Amniotic stem cell (primary cell): ENCODE measurements at regions not wholly inside any gene's neighbourhood (a gene's known extent, or its start where the extent isn't known, plus 50 kb on each side); places are given as distances from the start of the nearest gene placed in this dataset.

Source experiments
- DNase-seq: peaks from one replicate; lab custom pipeline; 2025; lab: John Stamatoyannopoulos, UW

- DNase-seq, result no peak
Measured at GRCh38 chr18:39113790-39114189, 1548.2 kb upstream of the CELF4 start.

- DNase-seq, result no peak
Measured at GRCh38 chr18:39105104-39105503, 1539.5 kb upstream of the CELF4 start.

GRCh38 chr18:39072970-39073369 lies 1507.4 kb upstream of the CELF4 start:
- DNase-seq, result no peak

GRCh38 chr18:39062426-39062825 lies 1496.8 kb upstream of the CELF4 start:
- DNase-seq, result no peak

GRCh38 chr18:39058386-39059000 lies 1492.9 kb upstream of the CELF4 start:
- no peak for DNase-seq

GRCh38 chr18:39057423-39058064 lies 1491.9 kb upstream of the CELF4 start:
- no peak for DNase-seq

GRCh38 chr18:39053571-39053970 lies 1488.0 kb upstream of the CELF4 start:
- DNase-seq, result no peak

GRCh38 chr18:39051013-39051412 lies 1485.4 kb upstream of the CELF4 start:
- no peak for DNase-seq

- DNase-seq, result no peak
Measured at GRCh38 chr18:39039813-39040212, 1474.2 kb upstream of the CELF4 start.

- DNase-seq, result no peak
Measured at GRCh38 chr18:39037925-39038324, 1472.3 kb upstream of the CELF4 start.

- DNase-seq, result no peak
Measured at GRCh38 chr18:39033312-39033711, 1467.7 kb upstream of the CELF4 start.

GRCh38 chr18:39031647-39032046 lies 1466.0 kb upstream of the CELF4 start:
- no peak for DNase-seq

GRCh38 chr18:39030124-39030655 lies 1464.6 kb upstream of the CELF4 start:
- DNase-seq, result no peak

GRCh38 chr18:39025531-39025930 lies 1459.9 kb upstream of the CELF4 start:
- no peak for DNase-seq

GRCh38 chr18:39019989-39020388 lies 1454.4 kb upstream of the CELF4 start:
- no peak for DNase-seq

GRCh38 chr18:39007031-39007902 lies 1441.7 kb upstream of the CELF4 start:
- no peak for DNase-seq

GRCh38 chr18:38996056-38996455 lies 1430.5 kb upstream of the CELF4 start:
- DNase-seq, result no peak

- DNase-seq, result no peak
Measured at GRCh38 chr18:38993342-38993741, 1427.7 kb upstream of the CELF4 start.

GRCh38 chr18:38984968-38985367 lies 1419.4 kb upstream of the CELF4 start:
- no peak for DNase-seq

GRCh38 chr18:38982072-38982471 lies 1416.5 kb upstream of the CELF4 start:
- DNase-seq, result no peak

GRCh38 chr18:38981389-38981788 lies 1415.8 kb upstream of the CELF4 start:
- no peak for DNase-seq

GRCh38 chr18:38980420-38980819 lies 1414.8 kb upstream of the CELF4 start:
- no peak for DNase-seq

GRCh38 chr18:38972571-38972970 lies 1407.0 kb upstream of the CELF4 start:
- no peak for DNase-seq
